GM18498 (cell line): ENCODE measurements at regions not wholly inside any gene's neighbourhood (a gene's known extent, or its start where the extent isn't known, plus 50 kb on each side); places are given as distances from the start of the nearest gene placed in this dataset.

Experiments used
- ATAC-seq: cut with Tn5 transposase; IDR thresholded peaks from one replicate; pipeline ENCODE4 v1.9.1; 2021; ENCODE audit warnings: mild to moderate bottlenecking, moderate library complexity; ENCODE audit not compliant: unreplicated experiment

- ATAC-seq, result no peak
Observed at GRCh38 chr5:168041583-168041982, 249.9 kb upstream of the WWC1 start.

GRCh38 chr5:168042284-168043068 is 249.0 kb upstream of the WWC1 start:
- ATAC-seq, result no peak

GRCh38 chr5:168046163-168046562 is 245.3 kb upstream of the WWC1 start:
- ATAC-seq, result no peak

- no peak for ATAC-seq
Observed at GRCh38 chr5:168047043-168047668, 244.3 kb upstream of the WWC1 start.

GRCh38 chr5:168047669-168048111 is 243.8 kb upstream of the WWC1 start:
- ATAC-seq, result no peak

- ATAC-seq, result no peak
Observed at GRCh38 chr5:168048486-168048885, 243.0 kb upstream of the WWC1 start.

GRCh38 chr5:168052686-168053085 is 238.8 kb upstream of the WWC1 start:
- no peak for ATAC-seq

GRCh38 chr5:168054091-168054490 is 237.4 kb upstream of the WWC1 start:
- no peak for ATAC-seq

GRCh38 chr5:168055141-168055683 is 236.2 kb upstream of the WWC1 start:
- no peak for ATAC-seq

GRCh38 chr5:168055961-168056360 is 235.5 kb upstream of the WWC1 start:
- no peak for ATAC-seq

GRCh38 chr5:168056499-168057182 is 234.8 kb upstream of the WWC1 start:
- ATAC-seq, result no peak

GRCh38 chr5:168057905-168058304 is 233.5 kb upstream of the WWC1 start:
- no peak for ATAC-seq

GRCh38 chr5:168059131-168059530 is 232.3 kb upstream of the WWC1 start:
- no peak for ATAC-seq

GRCh38 chr5:168062239-168062638 is 229.2 kb upstream of the WWC1 start:
- ATAC-seq, result no peak

- ATAC-seq, result no peak
Observed at GRCh38 chr5:168064457-168064856, 227.0 kb upstream of the WWC1 start.

- ATAC-seq, result no peak
Observed at GRCh38 chr5:168064933-168065622, 226.4 kb upstream of the WWC1 start.

- no peak for ATAC-seq
Observed at GRCh38 chr5:168066536-168067208, 224.8 kb upstream of the WWC1 start.

GRCh38 chr5:168070761-168071160 is 220.7 kb upstream of the WWC1 start:
- no peak for ATAC-seq

GRCh38 chr5:168072665-168073064 is 218.8 kb upstream of the WWC1 start:
- no peak for ATAC-seq

GRCh38 chr5:168073311-168073710 is 218.1 kb upstream of the WWC1 start:
- ATAC-seq, result no peak
